HG03159 (cell line): ENCODE measurements at regions not wholly inside any gene's neighbourhood (a gene's known extent, or its start where the extent isn't known, plus 50 kb on each side); places are given as distances from the start of the nearest gene placed in this dataset.

Experiments
- ATAC-seq: cut with Tn5 transposase; IDR thresholded peaks from one replicate; pipeline ENCODE4 v1.9.1; 2021; ENCODE audit warnings: mild to moderate bottlenecking, moderate library complexity; ENCODE audit not compliant: unreplicated experiment

DNA sequence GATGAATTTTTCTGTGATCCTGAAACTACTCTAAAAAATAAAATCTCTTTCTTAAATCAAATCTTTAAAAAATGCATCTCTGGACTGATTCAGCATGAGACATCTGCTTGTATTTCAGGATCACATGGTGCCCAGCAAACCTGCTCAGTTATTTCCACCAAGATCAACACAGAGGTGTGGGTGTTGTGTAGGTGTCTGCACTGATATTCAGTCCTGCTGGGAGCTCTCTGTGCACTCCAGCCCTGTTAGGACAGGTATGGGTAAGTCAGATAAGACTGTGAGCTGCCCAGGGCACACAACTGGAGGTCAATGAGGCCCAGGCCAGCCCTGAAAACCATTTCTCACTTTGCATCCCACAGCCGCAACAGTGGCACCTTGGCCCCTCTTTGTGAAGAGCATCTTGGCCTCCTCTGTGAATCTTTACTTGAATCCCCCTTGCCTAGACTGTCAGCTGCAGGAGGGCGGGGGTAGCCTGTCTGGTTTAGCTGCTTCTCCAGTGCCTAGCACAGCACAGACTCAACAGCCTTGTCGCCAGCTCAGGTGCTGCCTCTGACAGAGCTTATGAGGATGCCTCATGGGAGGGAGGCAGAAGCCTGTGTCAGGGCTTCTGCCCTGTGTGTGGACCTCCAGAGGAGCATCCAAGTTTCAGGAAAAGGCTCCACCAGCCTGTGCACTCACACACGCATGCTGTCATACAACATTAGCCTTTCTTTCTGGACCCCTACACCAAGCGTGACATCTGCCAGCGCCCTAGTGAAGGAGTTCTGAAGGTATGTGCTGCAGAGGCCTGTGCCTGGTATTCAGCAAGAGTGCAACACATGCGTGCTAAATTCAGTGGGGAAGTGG is 187.6 kb upstream of the CST7 start:
- no peak for ATAC-seq

DNA sequence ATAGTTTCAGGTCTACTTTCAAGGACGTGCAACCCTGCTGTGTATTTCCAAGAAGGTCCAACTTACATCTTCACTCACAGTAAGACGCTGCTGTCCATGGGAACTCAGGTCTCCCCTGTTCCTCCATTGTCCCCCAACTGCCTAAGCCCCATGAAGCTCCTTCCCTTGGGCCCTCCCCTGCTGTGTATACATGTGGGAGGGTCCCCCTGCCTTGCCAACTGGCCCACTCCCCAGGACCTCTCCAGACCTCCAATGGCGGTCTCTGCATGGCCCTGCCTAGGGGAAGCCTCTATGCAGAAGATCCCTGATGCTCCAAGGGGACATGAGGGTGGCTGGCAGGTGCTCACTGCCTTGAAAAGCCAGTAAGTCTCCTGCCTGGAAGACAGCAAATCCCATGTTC is 186.7 kb upstream of the CST7 start:
- ATAC-seq, result no peak

DNA sequence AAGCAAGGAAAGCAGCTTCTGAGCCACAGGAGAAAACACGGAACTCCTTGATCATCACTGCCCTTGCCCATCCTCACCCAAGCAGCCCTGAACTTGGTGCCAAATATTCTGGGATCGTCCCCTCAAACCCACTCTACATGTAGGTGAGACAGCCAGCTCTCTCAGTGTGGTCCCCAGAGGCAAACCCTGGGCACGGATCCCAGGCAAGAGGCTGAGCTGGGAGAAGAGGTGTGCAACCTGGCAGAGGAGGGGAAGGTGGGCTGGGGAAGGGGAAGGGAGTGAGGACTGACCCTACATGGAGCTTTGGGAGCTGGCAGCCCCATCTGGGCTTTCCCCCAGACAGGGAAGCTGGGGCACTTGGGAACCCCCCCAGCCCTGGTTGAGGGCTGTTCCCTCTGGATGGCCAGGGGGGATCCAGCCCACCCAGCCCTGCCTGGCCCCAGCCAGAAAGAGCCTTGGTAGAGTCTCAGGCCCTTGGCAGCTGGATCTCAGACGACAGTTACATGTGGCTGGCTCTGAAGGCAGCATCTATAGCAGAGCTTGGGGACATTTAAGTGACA is 186.2 kb upstream of the CST7 start:
- ATAC-seq, result no peak

DNA sequence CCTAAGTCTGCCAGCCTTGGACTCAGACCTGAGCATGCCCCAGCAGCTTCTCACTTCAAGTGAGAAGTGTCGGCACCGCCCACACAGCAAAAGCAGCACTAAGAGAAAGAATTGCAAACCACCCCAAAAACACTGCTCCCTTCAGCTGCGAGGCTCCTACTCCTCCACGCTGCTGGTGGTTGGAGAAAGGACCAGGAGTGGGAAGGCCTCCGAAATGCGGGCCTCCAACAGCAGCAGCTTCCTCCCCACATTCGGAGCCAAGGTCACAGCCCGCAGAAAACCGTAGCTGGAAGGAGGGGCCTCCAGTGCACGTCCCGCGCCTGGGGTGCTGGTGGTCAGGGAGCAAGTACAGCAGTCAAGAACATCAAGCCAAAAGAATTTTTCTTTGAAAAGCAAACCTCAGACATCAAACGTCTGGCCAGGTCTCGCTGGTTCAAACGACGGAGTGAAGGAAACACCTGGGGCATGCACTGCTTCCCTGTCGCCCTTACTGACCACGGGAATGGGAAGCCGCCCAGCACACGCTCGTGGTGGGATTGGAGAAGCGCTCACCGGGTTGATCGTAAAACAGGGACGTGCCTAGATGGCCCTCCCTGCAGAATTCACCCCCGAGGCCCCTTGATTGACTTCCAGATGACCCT is 185.6 kb upstream of the CST7 start:
- no peak for ATAC-seq

DNA sequence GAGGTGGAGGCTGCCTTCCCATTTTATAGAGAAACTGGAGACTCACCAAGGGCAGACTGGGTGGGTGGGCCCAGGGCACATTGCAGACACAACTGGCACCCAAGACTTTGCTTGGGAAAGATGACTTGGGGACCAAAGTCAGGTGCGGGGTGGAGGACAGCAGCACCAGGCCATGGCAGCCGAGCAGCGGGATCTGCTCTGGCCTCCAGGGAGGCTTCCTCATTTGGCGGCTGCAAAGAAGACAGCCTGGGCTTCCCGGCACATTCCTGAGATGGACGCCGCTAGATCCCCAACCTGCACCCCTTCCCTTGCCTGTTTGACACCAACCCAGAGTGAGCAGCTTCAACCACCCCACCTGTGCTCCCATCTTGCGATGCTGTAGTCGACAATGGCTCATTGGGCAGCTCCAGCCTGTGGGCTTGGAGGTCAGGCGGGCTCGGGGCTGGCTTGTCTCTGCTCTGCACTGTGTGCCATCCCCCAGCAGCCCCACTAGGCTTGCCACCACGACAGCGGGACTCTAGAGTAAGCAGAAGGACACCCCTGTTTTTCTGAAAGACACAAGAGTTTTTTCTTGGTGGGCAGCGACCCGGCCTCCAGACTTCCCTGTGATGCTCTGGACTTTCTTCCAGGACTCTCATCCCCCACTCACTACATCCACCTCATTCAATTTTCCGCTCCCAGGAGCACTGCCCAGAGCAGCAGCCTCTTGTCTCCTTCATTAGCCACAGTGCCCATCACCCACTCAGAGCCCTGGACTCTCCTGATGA is 184.9 kb upstream of the CST7 start:
- ATAC-seq, result no peak

DNA sequence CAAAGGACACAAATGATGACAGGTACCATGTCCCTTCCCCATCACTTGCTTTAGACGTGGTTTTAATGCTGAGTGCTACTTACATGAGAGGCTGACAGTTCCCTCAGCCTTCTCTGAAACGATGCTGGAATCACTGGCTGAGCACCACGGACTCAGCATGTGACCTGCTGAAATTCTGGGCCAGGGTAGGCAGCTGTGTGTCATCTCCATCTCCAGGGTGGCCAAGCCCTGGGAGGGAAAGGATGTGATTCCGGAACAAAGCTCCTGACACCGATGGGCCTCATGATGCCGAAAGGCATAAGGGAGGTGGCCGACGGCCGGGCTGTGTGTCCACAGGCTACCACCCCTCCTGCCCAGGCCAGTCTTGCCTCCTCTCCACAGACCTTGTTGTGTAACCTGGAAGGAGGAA is 184.3 kb upstream of the CST7 start:
- ATAC-seq, result no peak

DNA sequence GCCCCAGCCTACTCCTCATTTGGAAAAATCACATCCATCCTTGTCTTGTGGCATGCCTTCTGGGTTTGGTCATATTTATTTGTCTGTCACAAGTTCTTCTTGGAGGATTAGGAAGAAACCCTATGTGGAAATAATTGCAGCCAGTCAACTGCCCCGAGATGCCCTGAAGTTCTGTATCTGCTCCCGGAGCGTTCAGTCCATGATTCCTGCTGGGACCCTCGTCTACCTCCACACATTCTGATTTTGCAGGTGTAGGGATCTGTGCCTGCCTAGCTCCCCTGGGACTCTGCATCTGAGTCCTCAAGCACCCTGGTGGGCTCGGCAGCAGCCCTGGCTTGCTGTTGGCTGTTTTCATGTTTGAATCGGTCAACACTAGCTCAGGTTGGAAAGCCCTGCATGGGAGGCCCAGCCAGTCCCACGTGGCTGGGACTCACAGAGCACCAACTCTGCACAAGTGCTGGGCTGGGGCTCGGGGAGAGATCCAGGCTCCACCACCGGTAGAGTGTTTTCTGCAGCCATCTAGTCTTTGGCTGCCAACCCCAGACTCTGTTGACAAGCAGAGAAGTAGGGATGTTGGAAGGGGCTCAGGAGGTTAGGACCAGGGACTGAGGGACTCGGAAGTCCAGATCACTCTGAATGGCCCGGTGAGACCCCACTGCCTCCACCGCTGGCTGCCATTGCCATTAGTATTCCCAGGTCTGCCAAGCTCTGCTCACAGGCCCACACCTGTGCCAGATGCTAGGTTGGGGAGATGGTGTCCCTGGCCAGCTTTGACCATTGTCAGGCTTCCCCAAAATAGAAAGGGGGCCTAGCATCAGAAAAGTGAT is 183.5 kb upstream of the CST7 start:
- ATAC-seq, result no peak

DNA sequence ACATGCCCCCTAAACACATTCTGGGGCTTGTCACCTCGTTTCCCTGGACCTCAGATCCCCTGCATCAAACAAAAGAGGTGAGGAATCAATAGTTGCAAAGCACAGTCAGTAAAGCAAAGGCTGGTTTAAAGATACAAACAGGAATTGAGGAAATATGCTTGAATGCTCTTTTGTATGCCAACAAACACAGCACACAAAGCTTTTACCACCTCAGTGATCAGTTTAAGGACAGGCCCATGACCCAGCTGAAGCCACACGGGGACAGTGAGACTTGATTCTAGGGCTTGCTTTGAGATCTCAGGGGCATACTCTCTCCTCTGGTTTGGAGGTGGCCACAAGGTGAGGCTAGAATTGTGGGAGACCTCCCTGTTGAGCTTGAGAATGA is 182.9 kb upstream of the CST7 start:
- no peak for ATAC-seq

DNA sequence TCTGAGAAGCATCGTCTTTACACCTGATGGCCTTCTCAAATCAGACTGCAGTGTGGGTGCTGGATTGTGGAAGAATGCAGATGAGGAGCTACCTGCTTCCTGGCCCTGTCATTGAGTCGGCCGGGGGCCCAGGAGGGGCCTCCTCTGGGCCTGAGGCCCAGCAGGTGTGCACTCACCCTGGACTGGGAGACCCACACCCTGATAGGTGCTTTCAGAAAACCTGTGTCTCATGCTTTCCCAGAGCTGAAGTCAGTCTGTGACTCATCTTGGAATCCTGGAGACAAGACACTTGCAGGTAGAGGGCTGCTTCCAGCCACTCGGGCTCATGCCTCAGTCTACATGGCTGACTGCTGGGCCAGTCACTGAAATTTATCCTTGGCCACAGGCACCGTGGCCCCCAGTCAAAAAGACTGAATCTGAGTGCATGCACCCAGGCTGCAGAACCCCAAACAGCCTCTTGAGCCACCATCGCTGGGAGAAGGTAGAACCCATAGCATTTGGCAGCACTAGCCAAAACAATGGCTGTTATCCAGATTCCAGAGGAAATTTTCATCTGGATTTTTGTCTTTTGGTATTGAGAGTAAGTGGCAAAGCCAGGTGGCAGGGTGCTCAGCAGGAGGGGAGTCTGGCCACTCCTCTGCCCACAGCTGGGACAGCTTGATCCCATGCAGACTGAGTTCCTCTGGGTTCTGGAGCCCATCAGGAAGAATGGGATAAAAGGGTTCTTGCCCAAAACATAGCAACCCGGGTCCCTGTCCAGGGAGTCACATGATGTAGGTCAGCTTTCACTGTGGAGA is 182.0 kb upstream of the CST7 start:
- ATAC-seq, result no peak

DNA sequence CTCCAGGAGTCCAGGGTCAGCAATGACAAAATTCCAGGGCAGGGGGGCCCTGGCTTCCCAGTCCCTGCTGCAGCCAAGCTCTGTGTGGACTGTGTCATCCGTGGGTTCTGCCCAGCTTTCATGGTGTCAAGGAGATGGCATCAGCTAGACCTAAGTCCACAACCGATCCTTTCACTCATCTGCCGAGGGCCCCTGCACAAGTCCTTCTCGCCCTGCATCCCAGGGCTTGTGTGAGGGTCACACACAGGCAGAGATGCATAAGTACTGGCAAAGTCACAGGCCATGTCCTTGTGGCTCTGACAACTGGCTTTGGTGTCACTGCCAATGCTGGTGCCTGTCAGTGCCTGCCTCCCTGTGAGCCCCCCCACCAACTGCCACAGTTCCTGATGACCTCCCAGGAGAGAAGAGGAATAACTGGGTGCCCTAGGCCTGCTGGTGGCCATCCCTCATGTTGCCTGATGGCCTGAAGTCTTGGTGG is 181.4 kb upstream of the CST7 start:
- ATAC-seq, result no peak

DNA sequence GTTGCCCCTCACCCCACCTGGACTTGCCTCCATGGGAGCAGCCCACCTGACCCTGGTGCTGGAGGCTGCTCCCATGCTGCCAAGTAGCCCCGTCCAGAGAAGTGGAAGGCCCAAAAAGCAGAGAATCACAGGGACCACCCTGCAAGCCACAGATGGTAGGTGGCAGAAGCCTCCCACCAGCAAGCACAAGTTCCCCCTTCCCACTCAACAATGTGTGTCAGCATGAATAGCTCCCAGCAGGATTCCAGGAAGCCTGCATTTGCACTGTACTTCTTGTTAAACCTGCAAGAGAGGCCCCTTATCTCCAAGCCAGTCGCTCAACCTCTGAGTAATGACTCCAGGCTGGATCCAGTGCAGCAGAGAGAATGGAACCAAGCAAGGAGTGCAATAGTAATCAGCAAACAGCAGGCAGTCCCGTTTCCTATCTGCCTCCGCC is 180.8 kb upstream of the CST7 start:
- ATAC-seq, result no peak

DNA sequence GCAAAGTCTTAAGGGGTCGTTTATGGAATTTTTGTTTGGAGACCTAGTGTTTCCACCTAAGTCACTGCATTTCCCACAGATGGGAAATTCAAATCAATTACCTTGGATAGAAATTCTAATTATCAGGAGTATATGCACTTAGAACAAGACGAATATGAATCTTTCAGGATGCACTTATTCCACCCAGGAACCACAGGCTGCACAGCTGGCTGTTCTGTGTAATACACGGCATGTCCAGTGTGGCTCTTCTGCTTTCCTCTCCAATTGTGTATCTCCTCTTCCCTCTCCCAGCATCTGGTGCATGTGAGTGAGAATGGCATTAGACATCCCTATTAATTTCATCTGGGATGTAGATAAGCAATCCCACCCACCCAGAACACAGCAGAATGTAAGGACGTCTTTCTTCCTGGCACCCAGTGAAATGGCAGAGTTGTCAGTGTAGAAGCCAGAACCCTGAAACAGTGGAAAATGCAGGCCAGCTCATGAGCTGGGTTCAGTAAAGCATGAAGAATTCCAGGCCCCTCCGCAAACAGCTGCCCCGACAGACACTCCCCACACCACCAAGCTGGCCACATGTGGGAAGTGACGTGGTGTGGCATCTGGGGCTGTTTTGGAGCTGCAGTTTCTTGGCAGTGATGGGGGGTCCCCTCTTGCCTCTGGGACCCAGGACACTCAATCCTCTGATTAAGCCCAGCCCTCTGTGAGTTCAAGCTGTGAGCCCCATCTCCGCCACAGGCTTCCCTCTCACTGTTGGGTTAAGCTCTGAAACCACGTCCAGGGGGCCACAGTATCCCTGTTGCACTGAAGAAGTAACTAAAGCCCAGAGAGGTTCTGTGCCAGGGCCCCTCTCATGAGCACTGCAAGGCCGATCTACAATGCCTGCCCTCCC is 180.1 kb upstream of the CST7 start:
- ATAC-seq, result no peak

DNA sequence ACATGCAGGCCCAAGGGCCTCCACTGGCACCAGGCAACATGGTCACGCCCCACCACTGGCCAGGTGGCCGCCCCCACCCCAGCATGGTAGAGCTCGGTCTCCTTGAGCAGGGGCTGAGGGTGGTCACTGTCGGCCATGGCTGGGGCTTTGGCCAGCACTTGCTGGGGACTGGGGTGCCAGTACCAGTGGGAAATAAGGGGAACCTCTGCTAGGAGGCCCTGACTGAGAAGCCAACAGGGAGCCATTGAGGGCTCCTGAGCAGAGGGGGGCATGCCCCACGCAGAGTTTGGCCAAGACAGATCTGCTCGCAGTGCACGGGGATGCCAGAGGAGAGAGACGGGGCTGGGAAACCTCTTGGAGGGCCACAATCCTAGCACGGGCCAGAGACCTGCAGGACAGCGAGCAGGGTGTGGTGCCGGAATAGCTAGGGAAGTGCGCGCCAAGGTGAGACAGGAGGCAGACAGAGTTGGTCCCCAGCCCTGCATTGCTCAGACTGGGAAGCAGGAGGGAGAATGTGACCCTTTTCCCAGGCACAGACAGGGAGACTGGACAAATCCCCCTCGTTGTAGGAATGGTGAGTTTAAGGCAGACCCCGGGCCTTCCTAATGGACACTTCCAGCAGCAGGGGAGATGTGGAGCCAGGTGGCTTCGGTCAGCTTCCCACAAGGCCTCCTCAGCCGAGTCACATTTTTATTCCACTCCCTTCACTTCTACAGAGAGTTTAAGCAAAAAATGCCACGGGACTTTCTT is 179.0 kb upstream of the CST7 start:
- no peak for ATAC-seq

DNA sequence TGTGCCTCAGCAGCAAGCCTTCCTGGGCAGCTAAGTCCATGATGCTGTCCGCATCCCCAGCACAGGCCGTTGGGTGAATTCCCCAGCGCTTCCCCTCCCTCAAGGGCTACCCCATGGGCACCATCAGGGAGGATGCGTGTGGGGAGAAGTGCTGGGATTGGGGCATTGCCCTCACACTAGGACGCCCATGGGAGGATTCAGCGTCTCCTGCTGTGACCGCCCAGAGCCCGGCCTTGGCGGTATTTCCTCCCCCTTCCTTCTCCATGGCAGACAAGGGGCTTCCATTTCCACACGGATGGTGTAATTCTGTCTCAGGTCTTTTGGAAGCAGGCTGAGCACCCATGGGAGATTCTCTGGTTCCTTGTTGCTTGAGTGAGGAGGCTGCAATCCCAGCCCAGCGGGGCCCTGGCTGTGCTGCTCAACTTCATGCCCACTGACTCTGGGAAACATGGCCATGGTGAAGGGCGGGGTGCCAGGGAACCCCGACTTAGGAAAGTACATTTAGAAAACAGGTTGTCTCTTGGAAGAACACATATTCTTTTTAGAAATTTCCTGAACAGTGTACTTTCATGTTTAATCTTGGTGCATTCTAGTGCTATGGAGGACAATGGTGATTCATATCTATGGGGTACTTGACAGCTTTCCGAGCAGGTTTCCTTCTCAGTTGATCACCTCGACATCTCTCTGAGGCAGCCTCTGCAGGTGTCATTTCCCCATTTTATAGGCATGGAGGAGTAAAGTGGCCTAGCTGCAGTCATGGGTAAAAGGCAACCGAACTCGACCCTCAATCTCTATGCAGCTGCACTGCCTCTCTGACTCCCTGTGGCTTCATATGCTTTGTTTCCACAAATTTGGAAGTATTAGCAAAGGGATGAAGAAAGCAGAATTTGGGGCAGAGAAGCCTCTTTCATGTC is 178.2 kb upstream of the CST7 start:
- no peak for ATAC-seq

DNA sequence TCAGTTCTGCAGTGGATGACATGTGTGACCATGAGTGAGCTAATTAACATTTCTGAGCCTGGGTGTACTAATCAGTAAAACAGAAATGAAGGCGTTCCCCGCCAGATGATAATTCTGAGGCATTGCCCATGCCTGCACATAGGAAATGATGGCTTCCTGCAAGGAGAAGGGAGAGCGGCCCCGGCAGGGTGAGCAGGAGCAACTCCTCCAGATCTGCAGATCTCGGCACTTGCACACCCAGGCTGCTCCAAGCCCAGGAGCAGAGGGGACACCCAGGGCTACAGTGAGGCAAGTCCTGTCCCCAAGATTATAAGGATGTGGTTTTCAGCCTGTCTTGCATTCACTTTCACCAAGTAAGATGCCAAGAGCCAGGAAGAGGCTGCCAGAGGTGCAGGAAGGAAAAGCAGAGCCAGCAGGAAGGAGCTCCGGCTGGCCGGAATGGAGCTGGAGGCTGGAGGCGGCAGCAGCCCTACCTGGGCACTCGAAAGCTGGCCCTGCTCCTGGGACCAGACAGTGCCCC is 177.5 kb upstream of the CST7 start:
- no peak for ATAC-seq

DNA sequence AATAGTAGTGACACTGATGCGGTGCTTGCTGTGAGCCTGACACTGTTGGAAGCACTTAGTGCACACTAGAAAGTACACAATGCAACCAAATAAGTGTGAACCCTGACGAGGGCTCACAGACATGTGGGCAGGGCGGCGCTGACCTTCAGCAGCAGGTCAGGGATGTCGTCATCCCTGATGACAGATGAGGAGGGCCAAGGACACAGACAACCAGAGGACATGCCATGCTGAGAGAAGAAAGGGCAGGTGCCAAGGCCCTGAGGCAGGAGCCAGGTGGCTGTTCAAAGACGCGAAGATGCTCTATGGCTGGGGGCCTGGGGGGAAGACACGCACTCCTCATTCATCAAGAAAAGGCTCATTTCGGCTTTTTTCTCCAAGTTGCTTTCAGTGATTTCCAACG is 176.4 kb upstream of the CST7 start:
- no peak for ATAC-seq

DNA sequence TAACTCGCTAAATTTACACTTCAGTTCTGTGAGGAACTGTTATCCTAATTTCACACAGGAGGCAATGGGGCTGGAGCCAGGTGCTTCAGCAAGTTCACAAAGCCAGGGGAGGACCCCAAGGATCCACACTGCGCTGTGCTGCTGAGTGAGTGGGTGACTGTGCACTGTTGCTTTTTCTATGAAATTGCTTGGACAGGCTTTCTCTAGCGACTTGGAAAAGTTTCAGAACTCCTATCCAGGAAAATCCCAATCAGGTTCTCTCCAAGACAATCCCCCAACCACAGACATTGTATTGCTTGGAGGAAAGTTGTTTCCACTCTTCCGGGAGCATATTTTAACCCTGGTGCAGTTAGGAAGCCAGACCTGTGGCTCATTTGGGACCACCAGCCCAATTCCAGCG is 175.9 kb upstream of the CST7 start:
- ATAC-seq, result no peak
